ENCODE measurements at regions not wholly inside any gene's neighbourhood (a gene's known extent, or its start where the extent isn't known, plus 50 kb on each side); places are given as distances from the start of the nearest gene placed in this dataset.
A peak's percentile ranks its signal among the peaks of the same experiment; 100 is the strongest.

DNA sequence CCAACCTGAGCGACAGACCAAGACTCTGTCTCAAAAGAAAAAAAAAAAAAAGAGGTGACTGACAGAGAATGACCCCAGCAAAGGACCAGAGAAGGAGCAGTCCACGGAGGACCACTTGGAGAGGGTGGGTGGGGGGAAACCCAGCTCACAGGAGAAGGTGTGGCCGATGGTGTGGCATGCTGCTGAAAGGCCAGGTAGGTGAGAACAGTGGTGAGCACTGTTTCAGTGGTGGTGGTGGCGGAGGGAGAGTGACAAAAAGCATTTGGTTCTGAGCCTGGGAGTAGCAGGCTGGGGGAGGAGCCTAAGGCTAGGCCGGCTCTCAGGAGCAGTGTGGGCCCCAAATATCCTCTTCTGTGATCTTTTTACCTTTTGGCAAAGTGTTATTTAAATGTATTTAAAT lies 63.8 kb downstream of the IRF2BPL start (continued):
- TF ChIP-seq ZNF207 (IDR thresholded peaks at IDR 0.05; ENCODE audit: borderline replicate concordance), result no peak
- no peak for TF ChIP-seq KDM1A (IDR thresholded peaks at IDR 0.05; ENCODE audit: borderline replicate concordance)
- no peak for TF ChIP-seq ZBED1 (IDR thresholded peaks at IDR 0.05; ENCODE audit: borderline replicate concordance)
- 0 out of 2 replicates have a peak, but pooled peaks have one; percentile 4 for TF ChIP-seq EED (IDR thresholded peaks at IDR 0.05; ENCODE audit: low read depth)
- no peak for TF ChIP-seq TCF12 (IDR thresholded peaks at IDR 0.05; ENCODE audit: low read depth, low read length)
- no peak for TF ChIP-seq SUZ12 (IDR thresholded peaks at IDR 0.05; ENCODE audit: unreplicated experiment)
- no peak for TF ChIP-seq E4F1 (IDR thresholded peaks at IDR 0.05; ENCODE audit: borderline replicate concordance, partially characterized antibody)
- TF ChIP-seq RUNX3 (IDR thresholded peaks at IDR 0.05; ENCODE audit: low read length), result no peak
- TF ChIP-seq, protein P1, sequence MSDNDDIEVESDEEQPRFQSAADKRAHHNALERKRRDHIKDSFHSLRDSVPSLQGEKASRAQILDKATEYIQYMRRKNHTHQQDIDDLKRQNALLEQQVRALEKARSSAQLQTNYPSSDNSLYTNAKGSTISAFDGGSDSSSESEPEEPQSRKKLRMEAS (IDR thresholded peaks at IDR 0.05; ENCODE audit: low read depth, low read length), result no peak
- no peak for TF ChIP-seq PML (IDR thresholded peaks at IDR 0.05; ENCODE audit: low read length)
- TF ChIP-seq REST (IDR thresholded peaks at IDR 0.05; ENCODE audit: low read depth, low read length), result no peak

Measured in GM12878 (cell line).